GM13977 (cell line): ENCODE measurements at regions not wholly inside any gene's neighbourhood (a gene's known extent, or its start where the extent isn't known, plus 50 kb on each side); places are given as distances from the start of the nearest gene placed in this dataset.

ENCODE experiments used
- DNase-seq: peaks from one replicate; pipeline ENCODE4 v3.0.0; 2012; ENCODE audit warnings: low spot score
- in situ Hi-C: fragments of 300-500 bp; cut with MboI; formaldehyde crosslinking; loops from one replicate; pipeline ENCODE4 v1.12.0; 2022; ENCODE audit warnings: low sequenced_read_pairs, low pct_unique_long_range_greater_than_20kb, mixed read lengths, inconsistent platforms; ENCODE audit not compliant: unreplicated experiment
- TF ChIP-seq, protein P1 (sequence below): IDR thresholded peaks from 2 replicates; pipeline ENCODE4 v1.5.1; 2012; ENCODE audit warnings: mild to moderate bottlenecking, control low read depth; ENCODE audit not compliant: insufficient read depth; ENCODE audit errors: extremely low read depth, missing control alignments

DNA sequence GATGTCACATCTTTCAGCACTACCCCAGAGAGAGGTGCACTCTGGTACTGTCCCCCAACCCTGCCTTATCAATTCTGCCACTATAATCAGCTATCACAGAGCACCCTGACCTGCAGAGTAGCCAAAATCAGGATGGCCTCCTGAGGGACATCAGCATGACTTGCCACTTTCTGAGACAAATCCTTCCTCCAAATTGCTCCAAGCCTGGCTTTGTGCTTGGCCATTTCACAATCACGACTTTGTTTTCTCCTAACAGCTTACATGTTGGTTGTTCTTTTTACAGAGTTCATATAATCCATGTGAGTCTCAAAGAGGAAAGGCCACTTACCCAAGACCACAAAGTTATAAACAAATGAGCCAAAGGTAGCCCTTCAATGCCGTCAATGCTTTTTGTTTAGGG is 449.0 kb upstream of the CDH5 start:
- no peak for DNase-seq
- TF ChIP-seq, protein P1, sequence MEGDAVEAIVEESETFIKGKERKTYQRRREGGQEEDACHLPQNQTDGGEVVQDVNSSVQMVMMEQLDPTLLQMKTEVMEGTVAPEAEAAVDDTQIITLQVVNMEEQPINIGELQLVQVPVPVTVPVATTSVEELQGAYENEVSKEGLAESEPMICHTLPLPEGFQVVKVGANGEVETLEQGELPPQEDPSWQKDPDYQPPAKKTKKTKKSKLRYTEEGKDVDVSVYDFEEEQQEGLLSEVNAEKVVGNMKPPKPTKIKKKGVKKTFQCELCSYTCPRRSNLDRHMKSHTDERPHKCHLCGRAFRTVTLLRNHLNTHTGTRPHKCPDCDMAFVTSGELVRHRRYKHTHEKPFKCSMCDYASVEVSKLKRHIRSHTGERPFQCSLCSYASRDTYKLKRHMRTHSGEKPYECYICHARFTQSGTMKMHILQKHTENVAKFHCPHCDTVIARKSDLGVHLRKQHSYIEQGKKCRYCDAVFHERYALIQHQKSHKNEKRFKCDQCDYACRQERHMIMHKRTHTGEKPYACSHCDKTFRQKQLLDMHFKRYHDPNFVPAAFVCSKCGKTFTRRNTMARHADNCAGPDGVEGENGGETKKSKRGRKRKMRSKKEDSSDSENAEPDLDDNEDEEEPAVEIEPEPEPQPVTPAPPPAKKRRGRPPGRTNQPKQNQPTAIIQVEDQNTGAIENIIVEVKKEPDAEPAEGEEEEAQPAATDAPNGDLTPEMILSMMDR, result no peak
- in situ Hi-C loops, result no loop called here

DNA sequence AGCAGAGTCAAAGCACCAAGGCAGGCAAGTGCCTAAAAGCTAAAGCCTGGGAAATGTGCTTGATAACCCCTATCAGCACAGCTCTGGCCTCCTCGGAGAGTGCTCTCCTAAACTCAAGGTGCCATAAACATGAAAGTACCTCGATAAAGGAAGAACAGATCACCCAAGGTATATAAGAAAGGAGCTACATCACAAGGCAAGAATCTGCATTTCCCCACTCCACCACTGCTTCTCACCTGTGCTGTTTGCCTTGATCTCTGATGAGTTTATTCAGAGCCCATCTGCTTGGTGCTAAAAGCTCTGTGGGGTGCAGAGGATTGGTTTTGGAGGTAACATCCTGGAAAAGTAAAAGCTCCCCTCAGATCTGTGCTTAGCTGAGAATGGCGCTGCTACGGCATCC is 449.5 kb upstream of the CDH5 start:
- DNase-seq, result no peak
- TF ChIP-seq, protein P1, result no peak

DNA sequence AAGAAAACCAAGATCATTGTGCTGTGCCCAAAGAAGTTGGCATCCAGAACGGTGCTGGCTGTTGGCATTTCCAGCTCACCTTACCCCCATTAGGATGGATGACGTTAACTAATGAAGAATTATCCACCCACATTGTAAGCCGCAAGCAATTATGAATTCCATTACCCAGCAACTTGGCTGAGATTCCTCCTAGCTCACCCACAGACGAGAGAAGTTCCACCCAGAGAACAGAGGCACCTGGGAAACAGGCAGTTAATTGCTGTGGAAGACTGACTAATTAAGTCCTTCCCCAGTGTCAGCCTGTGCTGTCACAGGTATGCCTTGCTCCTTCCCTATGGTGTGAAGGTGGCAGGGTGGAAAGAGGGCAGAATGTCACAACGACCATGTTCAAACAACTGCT is 456.2 kb upstream of the CDH5 start:
- no peak for DNase-seq
- in situ Hi-C loops, result no loop called here
- TF ChIP-seq, protein P1, result no peak

More for the DNA sequence above, 449.5 kb upstream of the CDH5 start:
- in situ Hi-C loops, result no loop called here

DNA sequence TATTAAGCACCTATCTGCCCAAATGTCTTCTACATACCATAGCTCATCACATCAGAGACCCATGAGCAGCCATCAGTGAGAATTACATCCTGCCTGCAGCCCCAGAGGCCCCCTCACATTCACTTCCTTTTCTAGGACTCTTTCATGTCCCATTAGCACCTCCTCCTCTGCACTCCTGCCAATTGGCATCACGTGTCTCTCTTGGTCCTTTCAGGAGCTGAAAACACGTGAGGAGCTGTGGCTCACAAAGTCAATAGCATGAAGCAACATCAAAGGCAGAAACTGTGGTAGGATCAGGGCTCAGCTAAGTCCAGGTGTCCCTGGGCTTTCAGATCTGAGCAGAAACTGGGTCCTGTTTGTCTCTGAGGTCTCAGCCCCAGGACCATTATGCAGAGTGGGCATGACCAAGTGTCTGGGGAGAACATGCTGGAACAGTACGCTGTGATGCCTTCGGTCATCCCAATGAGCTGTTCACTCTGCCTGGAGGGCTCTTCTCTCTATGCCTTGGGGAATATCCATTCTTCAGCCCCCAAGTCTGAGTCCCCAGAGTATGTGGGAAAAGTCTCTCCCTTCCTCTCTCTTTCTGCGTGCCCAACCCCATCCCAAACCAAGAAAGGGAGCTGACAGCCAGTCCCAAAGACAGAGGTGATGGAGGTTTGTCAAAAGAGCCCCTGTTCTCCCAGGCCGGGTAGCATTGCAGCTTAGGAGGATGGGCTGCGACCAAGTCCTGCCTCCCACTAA is 457.0 kb upstream of the CDH5 start:
- TF ChIP-seq, protein P1, result no peak
- in situ Hi-C loops, result no loop called here
- no peak for DNase-seq

DNA sequence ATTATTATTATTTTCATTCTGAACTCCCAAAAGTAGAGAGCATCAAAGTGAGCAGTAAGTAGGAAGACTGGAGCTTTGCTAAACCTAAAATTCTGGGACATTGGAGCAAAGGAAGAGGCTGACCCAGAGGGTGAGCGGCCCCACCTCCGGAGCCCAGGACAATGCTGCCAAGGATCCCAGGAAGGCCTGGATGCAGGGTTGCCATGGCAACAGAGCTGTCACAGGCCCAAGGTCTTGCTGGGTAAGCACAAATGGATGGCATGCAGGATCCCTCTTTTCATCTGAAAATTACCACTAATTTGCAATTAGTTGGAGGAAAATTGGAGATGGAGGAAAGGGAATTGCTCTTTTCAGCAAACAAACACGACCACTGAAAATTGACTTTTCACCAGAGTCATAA is 457.9 kb upstream of the CDH5 start:
- DNase-seq, result no peak
- in situ Hi-C loops, result no loop called here
- TF ChIP-seq, protein P1, result no peak

DNA sequence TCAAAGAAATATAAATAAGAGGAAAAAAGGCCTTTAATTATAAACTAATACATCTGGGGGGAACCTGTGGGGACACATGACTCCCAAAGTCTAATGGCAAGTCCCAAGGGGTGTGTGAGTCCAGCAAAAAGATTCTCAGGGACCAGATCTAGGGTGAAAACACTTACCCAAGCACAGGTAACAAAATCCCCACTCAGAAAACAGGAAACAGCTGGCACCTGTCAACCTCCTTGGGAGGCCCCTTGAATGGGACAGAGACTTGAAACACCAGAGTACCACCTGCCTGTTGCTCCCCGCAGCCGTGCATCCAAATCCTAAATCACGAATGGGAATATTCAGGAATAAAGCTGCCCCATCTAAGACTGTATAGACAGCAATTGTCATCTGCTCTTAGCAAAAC is 461.2 kb upstream of the CDH5 start:
- TF ChIP-seq, protein P1, result no peak
- in situ Hi-C loops, result no loop called here
- DNase-seq, result no peak
